HepG2 (cell line): ENCODE measurements at regions not wholly inside any gene's neighbourhood (a gene's known extent, or its start where the extent isn't known, plus 50 kb on each side); places are given as distances from the start of the nearest gene placed in this dataset.

Source experiments
- FOXP1 ChIP-seq, 2 experiments: fragments of 450-650 bp in 1 of 2; IDR thresholded peaks; 2 replicates each; pipeline ENCODE4 v1.6.1; 2017 to 2018; ENCODE audit warnings: antibody characterized with exemption in 1 of 2
- NBN ChIP-seq: fragments of 450-650 bp; conservative IDR thresholded peaks from 2 replicates; pipeline ENCODE4 v1.6.1; 2017
- POLR2A ChIP-seq, 2 experiments: IDR thresholded peaks; 2 replicates each; pipeline ENCODE4 v1.6.1; 2011; ENCODE audit warnings: low read depth in 2 of 2, low read length in 2 of 2, mild to moderate bottlenecking in 1 of 2, moderate library complexity in 1 of 2; ENCODE audit not compliant: insufficient read depth in 1 of 2
- SRSF1 ChIP-seq: fragments of 200-400 bp; formaldehyde crosslinking; optimal IDR thresholded peaks from 2 replicates; pipeline ENCODE3; 2017; ENCODE audit warnings: mild to moderate bottlenecking, low read depth, low read length, moderate library complexity
- TCF12 ChIP-seq, 2 experiments: fragments of 450-650 bp in 1 of 2; sonication (generic) in 1 of 2; formaldehyde crosslinking in 1 of 2; IDR thresholded peaks; 2 replicates each; pipeline versions ENCODE4 v1.6.1 to v1.8.0; 2017 to 2022; ENCODE audit warnings: antibody characterized with exemption in 1 of 2, mild to moderate bottlenecking in 1 of 2, missing genetic modification reagents in 1 of 2, moderate library complexity in 1 of 2
- ZHX1 ChIP-seq: sonication (generic); formaldehyde crosslinking; IDR thresholded peaks from 2 replicates; pipeline ENCODE4 v1.8.1; 2022; ENCODE audit warnings: low read depth, mild to moderate bottlenecking, missing genetic modification reagents
- ZNF280B ChIP-seq: sonication (generic); formaldehyde crosslinking; IDR thresholded peaks from 2 replicates; pipeline ENCODE4 v1.5.0; 2020; ENCODE audit warnings: missing genetic modification reagents, mild to moderate bottlenecking, borderline replicate concordance
- TF ChIP-seq, protein P1 (sequence below): sonication (generic); formaldehyde crosslinking; IDR thresholded peaks from 2 replicates; pipeline ENCODE4 v1.4.0; 2020; ENCODE audit warnings: missing genetic modification reagents

GRCh38 chr13:50123515-50123861 is 108.2 kb downstream of the KCNRG start:
- no peak for TF ChIP-seq ZNF280B (CRISPR knock-in tag)
- TF ChIP-seq, protein P1, sequence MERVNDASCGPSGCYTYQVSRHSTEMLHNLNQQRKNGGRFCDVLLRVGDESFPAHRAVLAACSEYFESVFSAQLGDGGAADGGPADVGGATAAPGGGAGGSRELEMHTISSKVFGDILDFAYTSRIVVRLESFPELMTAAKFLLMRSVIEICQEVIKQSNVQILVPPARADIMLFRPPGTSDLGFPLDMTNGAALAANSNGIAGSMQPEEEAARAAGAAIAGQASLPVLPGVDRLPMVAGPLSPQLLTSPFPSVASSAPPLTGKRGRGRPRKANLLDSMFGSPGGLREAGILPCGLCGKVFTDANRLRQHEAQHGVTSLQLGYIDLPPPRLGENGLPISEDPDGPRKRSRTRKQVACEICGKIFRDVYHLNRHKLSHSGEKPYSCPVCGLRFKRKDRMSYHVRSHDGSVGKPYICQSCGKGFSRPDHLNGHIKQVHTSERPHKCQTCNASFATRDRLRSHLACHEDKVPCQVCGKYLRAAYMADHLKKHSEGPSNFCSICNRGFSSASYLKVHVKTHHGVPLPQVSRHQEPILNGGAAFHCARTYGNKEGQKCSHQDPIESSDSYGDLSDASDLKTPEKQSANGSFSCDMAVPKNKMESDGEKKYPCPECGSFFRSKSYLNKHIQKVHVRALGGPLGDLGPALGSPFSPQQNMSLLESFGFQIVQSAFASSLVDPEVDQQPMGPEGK: no peak
- no peak for TF ChIP-seq NBN
- TF ChIP-seq FOXP1 (IDR thresholded peaks at IDR 0.05): no peak
- no peak for TF ChIP-seq FOXP1 (CRISPR knock-in tag; IDR thresholded peaks at IDR 0.05)
- no peak for TF ChIP-seq ZHX1 (CRISPR knock-in tag)
- no peak for TF ChIP-seq SRSF1
- TF ChIP-seq POLR2A (IDR thresholded peaks at IDR 0.05; ENCODE audit: insufficient read depth in 1 of 2, low read depth in 2 of 2, low read length in 2 of 2): no peak
- TF ChIP-seq TCF12 (IDR thresholded peaks at IDR 0.05): no peak
- no peak for TF ChIP-seq TCF12 (CRISPR knock-in tag; IDR thresholded peaks at IDR 0.05)
